Tibial nerve (tissue), 4 donors: ENCODE measurements at regions not wholly inside any gene's neighbourhood (a gene's known extent, or its start where the extent isn't known, plus 50 kb on each side); places are given as distances from the start of the nearest gene placed in this dataset.

ENCODE experiments used
- DNase-seq, 2 donors: peaks; one replicate each; pipeline ENCODE4 v3.0.0-alpha.2; 2019; ENCODE audit warnings: low spot score in 2 of 2
- H3K27ac ChIP-seq, 4 donors: fragments of 200-600 bp; sonication (generic) in 3 of 4; one replicate each; pipeline ENCODE4 v1.5.1; 2017 to 2019; ENCODE audit warnings: mild to moderate bottlenecking in 1 of 4
- H3K27me3 ChIP-seq, 2 donors: fragments of 200-600 bp; sonication (generic) in 1 of 2; one replicate each; pipeline versions ENCODE4 v1.5.1 to v1.6.0; 2017 to 2019
- H3K36me3 ChIP-seq, 3 donors: fragments of 200-600 bp; sonication (generic); one replicate each; pipeline ENCODE4 v1.5.1; 2018 to 2019
- H3K4me1 ChIP-seq, 4 donors: fragments of 200-600 bp; sonication (generic) in 3 of 4; one replicate each; pipeline ENCODE4 v1.5.1; 2017 to 2019
- H3K4me3 ChIP-seq, 4 donors: fragments of 200-600 bp; sonication (generic) in 3 of 4; one replicate each; pipeline ENCODE4 v1.5.1; 2017 to 2019; ENCODE audit warnings: mild to moderate bottlenecking in 1 of 4, moderate library complexity in 1 of 4
- H3K9me3 ChIP-seq, 4 donors: fragments of 200-600 bp; sonication (generic) in 3 of 4; one replicate each; pipeline ENCODE4 v1.5.1; 2017 to 2019
- CTCF ChIP-seq, 5 experiments: fragments of 200-600 bp in 3 of 5; fragments of 450-650 bp in 2 of 5; sonication (generic) in 3 of 5; IDR thresholded peaks; one replicate each; pipeline ENCODE4 v1.5.1; 2016 to 2019; ENCODE audit warnings: antibody characterized with exemption in 5 of 5, mild to moderate bottlenecking in 3 of 5, moderate library complexity in 2 of 5
- EP300 ChIP-seq, 2 donors: sonication (generic); formaldehyde crosslinking; IDR thresholded peaks; one replicate each; pipeline ENCODE4 v1.6.1; 2017; ENCODE audit warnings: antibody characterized with exemption in 2 of 2, mild to moderate bottlenecking in 1 of 2
- POLR2A ChIP-seq, 2 donors: fragments of 450-650 bp; IDR thresholded peaks; one replicate each; pipeline ENCODE4 v1.6.1; 2017; ENCODE audit warnings: antibody characterized with exemption in 2 of 2, mild to moderate bottlenecking in 2 of 2, moderate library complexity in 2 of 2
- WGBS, 2 donors: methylation state at CpG; one replicate each; pipeline ENCODE4 v1.1.5; 2018; 5-methylcytosine and 5-hydroxymethylcytosine counted together

- no peak overlapping the region for H3K4me3 ChIP-seq
- H3K4me1 ChIP-seq = peaks cover 0 to 29% (median 12%) of the 10 kb centered on the region in 4 donors
- H3K27me3 ChIP-seq = no peaks in the 10 kb centered on the region
- 79 to 84% methylated on average over 4 of the region's 4 CpGs for WGBS, 2 donors
- TF ChIP-seq CTCF (IDR thresholded peaks at IDR 0.05) = no peak
- no peak for TF ChIP-seq POLR2A (IDR thresholded peaks at IDR 0.05)
- TF ChIP-seq EP300 (IDR thresholded peaks at IDR 0.05) = no peak
- no peaks in the 10 kb centered on the region for H3K9me3 ChIP-seq
- no peak for DNase-seq
- H3K27ac ChIP-seq = no peak overlapping the region
- H3K36me3 ChIP-seq = no peaks in the 10 kb centered on the region
These were observed 138.7 kb upstream of the ZNF648 start for GRCh38 chr1:182200025-182200812.

GRCh38 chr1:182198006-182198605, 136.6 kb upstream of the ZNF648 start:
- 67 to 70% methylated on average over 4 of the region's 4 CpGs for WGBS, 2 donors
- Histone ChIP-seq H3K27ac (peak overlapping the region; percentile 65 to 84 (median 72)), H3K4me1 (peaks cover 0 to 28% (median 12%) of the 10 kb centered on the region in 4 donors), H3K27me3 (no peaks in the 10 kb centered on the region), H3K36me3 (no peaks in the 10 kb centered on the region), H3K9me3 (no peaks in the 10 kb centered on the region), H3K4me3 (no peak overlapping the region)
- no peak for DNase-seq
- TF ChIP-seq EP300 (IDR thresholded peaks at IDR 0.05) (no peak), POLR2A (IDR thresholded peaks at IDR 0.05) (no peak), CTCF (IDR thresholded peaks at IDR 0.05) (peak in 2 of 5 experiments; percentile 7 to 11)

- Histone ChIP-seq H3K4me1 (peaks cover 0 to 28% (median 12%) of the 10 kb centered on the region in 4 donors), H3K36me3 (no peaks in the 10 kb centered on the region), H3K4me3 (no peak overlapping the region), H3K27me3 (no peaks in the 10 kb centered on the region), H3K27ac (peak overlapping the region; percentile 65 to 84 (median 72)), H3K9me3 (no peaks in the 10 kb centered on the region)
- WGBS, 2 donors = 37 to 47% methylated on average over 7 of the region's 7 CpGs
- peak in 1 of 2 donors; percentile 82 for DNase-seq
- TF ChIP-seq POLR2A (IDR thresholded peaks at IDR 0.05) (no peak), EP300 (IDR thresholded peaks at IDR 0.05) (peak; percentile 94 to 98), CTCF (IDR thresholded peaks at IDR 0.05) (peak in 1 of 5 experiments; percentile 15)
These were observed 135.7 kb upstream of the ZNF648 start for GRCh38 chr1:182196897-182197870.

- Histone ChIP-seq H3K36me3 (no peaks in the 10 kb centered on the region), H3K4me1 (peaks cover 0 to 28% (median 12%) of the 10 kb centered on the region in 4 donors), H3K4me3 (no peak overlapping the region), H3K27ac (peak overlapping the region in 1 of 4 donors; percentile 84), H3K27me3 (no peaks in the 10 kb centered on the region), H3K9me3 (no peaks in the 10 kb centered on the region)
- DNase-seq = no peak
- WGBS, 2 donors = 90 to 94% methylated on average over 1 of the region's 1 CpG
- no peak for TF ChIP-seq POLR2A (IDR thresholded peaks at IDR 0.05)
- TF ChIP-seq CTCF (IDR thresholded peaks at IDR 0.05) = no peak
- no peak for TF ChIP-seq EP300 (IDR thresholded peaks at IDR 0.05)
These were observed 134.2 kb upstream of the ZNF648 start for GRCh38 chr1:182195733-182196132.
